ENCODE measurements at regions not wholly inside any gene's neighbourhood (a gene's known extent, or its start where the extent isn't known, plus 50 kb on each side); places are given as distances from the start of the nearest gene placed in this dataset.

GRCh38 chr1:163561580-163562295 lies 240.0 kb downstream of the NUF2 start:
- intact Hi-C loops (cut with DNase I, micrococcal nuclease): no loop called here
- no peaks in the 10 kb centered on the region for H3K9me3 ChIP-seq
- TF ChIP-seq CTCF (IDR thresholded peaks at IDR 0.05): no peak
- no peaks in the 10 kb centered on the region for H3K4me1 ChIP-seq (ENCODE audit: low read depth)
- no peak overlapping the region for H3K4me3 ChIP-seq
- DNase-seq (peak in 1 of 3 donors; percentile 16), ATAC-seq (peak; percentile 38)
- H3K36me3 ChIP-seq (ENCODE audit: low read depth): no peaks in the 10 kb centered on the region

GRCh38 chr1:163562355-163562754 lies 240.6 kb downstream of the NUF2 start:
- Histone ChIP-seq H3K9me3 (no peaks in the 10 kb centered on the region), H3K36me3 (ENCODE audit: low read depth) (no peaks in the 10 kb centered on the region), H3K4me1 (ENCODE audit: low read depth) (no peaks in the 10 kb centered on the region), H3K4me3 (no peak overlapping the region)
- TF ChIP-seq CTCF (IDR thresholded peaks at IDR 0.05): no peak
- no peak for DNase-seq
- intact Hi-C loops (cut with DNase I, micrococcal nuclease): no loop called here
- ATAC-seq: no peak

- H3K4me1 ChIP-seq (ENCODE audit: low read depth): no peaks in the 10 kb centered on the region
- no peak overlapping the region for H3K4me3 ChIP-seq
- ATAC-seq (no peak), DNase-seq (no peak)
- no peaks in the 10 kb centered on the region for H3K36me3 ChIP-seq (ENCODE audit: low read depth)
- intact Hi-C loops (cut with DNase I, micrococcal nuclease): no loop called here
- H3K9me3 ChIP-seq: no peaks in the 10 kb centered on the region
- TF ChIP-seq CTCF (IDR thresholded peaks at IDR 0.05): no peak
Observed at GRCh38 chr1:163565166-163565565, 243.4 kb downstream of the NUF2 start.

DNA sequence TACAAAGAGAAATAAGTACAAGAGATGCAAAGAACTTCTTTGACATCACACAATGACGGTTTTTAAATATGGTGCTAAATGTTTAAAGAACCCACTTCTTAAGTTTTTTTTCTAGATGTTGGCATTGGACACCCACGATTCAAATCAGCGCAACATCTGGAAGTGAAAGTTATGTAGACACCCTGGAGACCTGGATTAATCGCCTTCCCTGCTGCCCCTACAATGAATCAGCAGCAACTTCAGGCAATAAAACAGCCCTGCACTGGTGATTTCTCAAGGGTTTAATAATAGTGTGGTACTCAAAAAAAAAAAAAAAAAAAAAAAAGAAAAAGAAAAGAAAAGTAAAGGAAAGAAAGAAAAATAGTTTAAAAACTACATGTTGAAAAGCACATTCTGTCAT lies 248.3 kb downstream of the NUF2 start:
- intact Hi-C loops (cut with DNase I, micrococcal nuclease): no loop called here
- H3K36me3 ChIP-seq (ENCODE audit: low read depth): no peaks in the 10 kb centered on the region
- ATAC-seq (no peak), DNase-seq (no peak)
- H3K4me3 ChIP-seq: no peak overlapping the region
- no peak for TF ChIP-seq CTCF (IDR thresholded peaks at IDR 0.05)
- no peaks in the 10 kb centered on the region for H3K9me3 ChIP-seq
- no peaks in the 10 kb centered on the region for H3K4me1 ChIP-seq (ENCODE audit: low read depth)

DNA sequence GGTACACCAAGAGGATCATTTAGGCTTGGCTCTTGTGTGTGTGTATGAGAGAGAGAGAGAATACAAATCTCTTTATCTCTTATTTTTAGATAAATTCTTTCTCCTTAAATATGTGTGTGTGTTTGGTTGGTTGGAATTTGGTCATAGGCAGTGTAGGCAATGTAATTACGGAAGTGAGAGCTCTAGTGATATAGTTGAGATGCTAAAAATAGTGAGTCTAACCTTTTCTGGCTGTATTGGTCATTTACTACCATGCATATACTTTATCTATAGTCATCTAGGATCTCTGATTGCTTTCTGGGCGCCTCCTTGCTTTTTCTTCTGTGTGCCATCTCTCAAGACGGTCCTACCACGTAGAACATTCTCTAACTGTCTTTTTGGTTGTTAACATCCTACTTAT lies 250.2 kb downstream of the NUF2 start:
- no peaks in the 10 kb centered on the region for H3K36me3 ChIP-seq (ENCODE audit: low read depth)
- intact Hi-C loops (cut with DNase I, micrococcal nuclease): no loop called here
- TF ChIP-seq CTCF (IDR thresholded peaks at IDR 0.05): no peak

GRCh38 chr1:163574119-163574518 lies 252.4 kb downstream of the NUF2 start:
- no peak for TF ChIP-seq CTCF (IDR thresholded peaks at IDR 0.05)
- intact Hi-C loops (cut with DNase I, micrococcal nuclease): no loop called here
- no peaks in the 10 kb centered on the region for H3K36me3 ChIP-seq (ENCODE audit: low read depth)
- ATAC-seq: no peak
- no peaks in the 10 kb centered on the region for H3K4me1 ChIP-seq (ENCODE audit: low read depth)
- H3K9me3 ChIP-seq: no peaks in the 10 kb centered on the region
- H3K4me3 ChIP-seq: no peak overlapping the region
- no peak for DNase-seq

More for the DNA sequence above, 250.2 kb downstream of the NUF2 start:
- H3K4me3 ChIP-seq: no peak overlapping the region
- no peaks in the 10 kb centered on the region for H3K4me1 ChIP-seq (ENCODE audit: low read depth)
- DNase-seq: no peak
- no peak for ATAC-seq
- H3K9me3 ChIP-seq: no peaks in the 10 kb centered on the region
